HCT116 (cell line): ENCODE measurements at regions not wholly inside any gene's neighbourhood (a gene's known extent, or its start where the extent isn't known, plus 50 kb on each side); places are given as distances from the start of the nearest gene placed in this dataset.

Source experiments
- ATAC-seq: fragments of 200-7000 bp; cut with Tn5 transposase; 2 replicates; pipeline ENCODE4 v1.9.1; 2020; ENCODE audit warnings: mild to moderate bottlenecking, moderate library complexity
- BruUV-seq: library from RNA; stranded (reverse); fragments of 400-500 nt; replicated peaks from 2 replicates; lab custom pipeline; 2021; lab: Mats Ljungman, UMichigan
- CTCF ChIA-PET: fragments of 300-600 bp; sonication (Branson Sonifier 250); formaldehyde crosslinking; loops from one replicate; lab custom pipeline; 2021; ENCODE audit warnings: antibody characterized with exemption; lab: Charles Lee
- POLR2A ChIA-PET: fragments of 300-600, 350-600 bp; sonication (Branson Sonifier 250); formaldehyde crosslinking; loops from one replicate; lab custom pipeline; 2021; ENCODE audit warnings: antibody characterized with exemption; lab: Charles Lee
- RAD21 ChIA-PET, 2 experiments: fragments of 300-600 bp; sonication (Branson Sonifier 250); formaldehyde crosslinking; loops; one replicate each; lab custom pipeline; 2023; ENCODE audit warnings: low total read pairs in 2 of 2; ENCODE audit not compliant: uncharacterized antibody in 2 of 2, unreplicated experiment in 2 of 2, low non-redundant PET in 1 of 2; lab: Charles Lee
- DNase-seq: peaks from one replicate; pipeline ENCODE4 v3.0.0-alpha.2; 2010; ENCODE audit warnings: low read depth, low spot score
- H2AFZ ChIP-seq: fragments of 200-600 bp; shearing (Covaris generic), sonication (generic); 2 replicates; pipeline ENCODE4 v1.6.1; 2017; ENCODE audit warnings: low read depth, mixed run types, mixed read lengths, antibody characterized with exemption, low read length; ENCODE audit not compliant: poor library complexity, severe bottlenecking
- H3K27ac ChIP-seq: 2 replicates; pipeline ENCODE4 v1.5.1; 2012; ENCODE audit warnings: low read depth, low read length
- H3K27me3 ChIP-seq: fragments of 200-600 bp; sonication (generic); 2 replicates; pipeline ENCODE4 v1.6.1; 2016; ENCODE audit warnings: mixed run types, low read length, mixed read lengths; ENCODE audit not compliant: insufficient read depth
- H3K36me3 ChIP-seq, 2 experiments: fragments of 200-500 bp in 1 of 2; fragments of 200-600 bp in 1 of 2; sonication (Bioruptor generic) in 1 of 2; sonication (generic) in 1 of 2; 2 replicates each; pipeline versions ENCODE4 v1.5.1 to v1.6.1; 2014 to 2016; ENCODE audit warnings: low read length in 2 of 2, inconsistent platforms in 1 of 2, mixed read lengths in 1 of 2, mixed run types in 1 of 2; ENCODE audit not compliant: insufficient read depth in 2 of 2, control insufficient read depth in 1 of 2
- H3K4me1 ChIP-seq, 2 experiments: fragments of 200-600 bp in 1 of 2; sonication (generic) in 1 of 2; 2 replicates each; pipeline versions ENCODE4 v1.5.1 to v1.6.1; 2012 to 2017; ENCODE audit warnings: low read length in 2 of 2, inconsistent platforms in 1 of 2, mild to moderate bottlenecking in 1 of 2, mixed read lengths in 1 of 2, mixed run types in 1 of 2, moderate library complexity in 1 of 2; ENCODE audit not compliant: insufficient read depth in 2 of 2, control insufficient read depth in 1 of 2
- H3K4me2 ChIP-seq: fragments of 200-600 bp; sonication (generic); 2 replicates; pipeline ENCODE4 v1.6.1; 2017; ENCODE audit warnings: mixed run types, low read length, mixed read lengths
- H3K4me3 ChIP-seq, 2 experiments: fragments of 200-600 bp in 1 of 2; sonication (generic) in 1 of 2; replicated peaks in 1 of 2; 2 replicates each; pipeline ENCODE4 v1.5.1; 2011 to 2016; ENCODE audit warnings: low read length in 2 of 2, control low read depth in 1 of 2, low read depth in 1 of 2, mild to moderate bottlenecking in 1 of 2, mixed read lengths in 1 of 2, mixed run types in 1 of 2
- H3K79me2 ChIP-seq: fragments of 200-600 bp; sonication (generic); 2 replicates; pipeline ENCODE4 v1.6.1; 2017; ENCODE audit warnings: mild to moderate bottlenecking, mixed run types, low read length, moderate library complexity, mixed read lengths; ENCODE audit not compliant: insufficient read depth
- H3K9ac ChIP-seq: fragments of 200-600 bp; sonication (generic); 2 replicates; pipeline ENCODE4 v1.6.1; 2016; ENCODE audit warnings: low read length, mixed read lengths
- H3K9me2 ChIP-seq: fragments of 200-600 bp; sonication (generic), shearing (Covaris generic); 2 replicates; pipeline ENCODE4 v1.6.1; 2017; ENCODE audit warnings: mixed run types, mild to moderate bottlenecking, moderate library complexity; ENCODE audit not compliant: insufficient read depth
- H3K9me3 ChIP-seq, 2 experiments: fragments of 200-500 bp in 1 of 2; fragments of 200-600 bp in 1 of 2; sonication (Bioruptor generic) in 1 of 2; sonication (generic) in 1 of 2; 2 replicates each; pipeline ENCODE4 v1.6.1; 2014 to 2017; ENCODE audit warnings: low read length in 2 of 2, mixed read lengths in 2 of 2, inconsistent platforms in 1 of 2, low read depth in 1 of 2, mild to moderate bottlenecking in 1 of 2, mixed run types in 1 of 2, moderate library complexity in 1 of 2; ENCODE audit not compliant: control insufficient read depth in 1 of 2, insufficient read depth in 1 of 2
- H4K20me1 ChIP-seq: fragments of 200-600 bp; sonication (generic), shearing (Covaris generic); 2 replicates; pipeline ENCODE4 v1.6.1; 2017; ENCODE audit warnings: mixed run types, mild to moderate bottlenecking, moderate library complexity; ENCODE audit not compliant: insufficient read depth
- ATF3 ChIP-seq: IDR thresholded peaks from 2 replicates; pipeline ENCODE4 v1.6.1; 2012
- ELF1 ChIP-seq: IDR thresholded peaks from 2 replicates; pipeline ENCODE4 v1.6.1; 2012; ENCODE audit warnings: low read depth, borderline replicate concordance
- EZH2 ChIP-seq: fragments of 200-600 bp; sonication (generic); IDR thresholded peaks from 2 replicates; pipeline ENCODE4 v1.6.1; 2017; ENCODE audit warnings: antibody characterized with exemption, mixed run types
- EZH2phosphoT487 ChIP-seq: fragments of 200-600 bp; IDR thresholded peaks from 2 replicates; pipeline ENCODE4 v1.6.1; 2018; ENCODE audit warnings: antibody characterized with exemption, borderline replicate concordance
- FOSL1 ChIP-seq: IDR thresholded peaks from 2 replicates; pipeline ENCODE4 v1.6.1; 2012; ENCODE audit warnings: low read depth
- POLR2A ChIP-seq: IDR thresholded peaks from 2 replicates; pipeline ENCODE4 v1.7.0; 2011; ENCODE audit warnings: borderline replicate concordance; ENCODE audit not compliant: insufficient read depth, insufficient read length; ENCODE audit errors: extremely low read depth
- POLR2AphosphoS5 ChIP-seq: IDR thresholded peaks from 2 replicates; pipeline ENCODE4 v1.6.1; 2011; ENCODE audit warnings: mild to moderate bottlenecking, low read depth, low read length, moderate library complexity
- RAD21 ChIP-seq: IDR thresholded peaks from 2 replicates; pipeline ENCODE4 v1.6.1; 2012; ENCODE audit warnings: low read depth, mild to moderate bottlenecking
- SP1 ChIP-seq: IDR thresholded peaks from 2 replicates; pipeline ENCODE4 v1.6.1; 2012; ENCODE audit warnings: low read depth
- ZNF274 ChIP-seq: fragments of 200-500 bp; sonication (Bioruptor generic); IDR thresholded peaks from 2 replicates; pipeline ENCODE4 v1.6.1; 2014; ENCODE audit warnings: mild to moderate bottlenecking, low read depth, low read length, inconsistent platforms
- intact Hi-C: fragments of 100-400 bp; cut with micrococcal nuclease; formaldehyde crosslinking; loops from 2 replicates; pipeline ENCODE4 v1.10.0; 2022
- TF ChIP-seq, protein P1 (sequence below): IDR thresholded peaks from 2 replicates; pipeline ENCODE4 v1.6.1; 2011; ENCODE audit warnings: mild to moderate bottlenecking, low read length, moderate library complexity; ENCODE audit not compliant: insufficient replicate concordance; ENCODE audit errors: extremely low read depth

DNA sequence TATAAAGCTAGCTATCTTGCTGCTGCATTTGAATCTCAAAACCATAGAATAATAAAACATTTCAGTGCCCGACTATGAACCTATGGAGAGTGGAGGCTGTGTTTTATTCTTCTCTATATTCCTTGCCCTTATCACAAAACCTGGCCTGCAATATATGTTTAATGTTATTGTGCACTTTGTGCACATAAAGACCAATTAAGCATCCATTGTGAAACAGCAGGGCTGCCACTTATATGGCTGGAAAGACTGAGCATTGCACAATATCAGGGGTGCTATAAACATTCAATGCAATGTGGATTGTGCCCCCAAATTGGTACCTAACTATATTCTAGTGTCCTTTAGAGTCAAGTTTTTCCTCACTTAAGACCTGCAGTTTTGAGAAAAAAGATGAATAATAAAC lies 83.2 kb downstream of the RDH14 start:
- Histone ChIP-seq H2AFZ (no peak overlapping the region), H3K36me3 (no peaks in the 10 kb centered on the region), H3K4me2 (no peak overlapping the region), H3K4me1 (peaks cover 6% of the 10 kb centered on the region in 2 experiments; a peak in 2 of 4 replicates), H3K27me3 (peaks cover 46% of the 10 kb centered on the region), H3K9me2 (no peaks in the 10 kb centered on the region), H3K4me3 (no peak overlapping the region), H4K20me1 (no peaks in the 10 kb centered on the region), H3K79me2 (no peaks in the 10 kb centered on the region), H3K9ac (no peak overlapping the region), H3K9me3 (no peaks in the 10 kb centered on the region), H3K27ac (no peak overlapping the region)
- no peak for ATAC-seq
- BruUV-seq: no TSS peak
- ChIA-PET POLR2A (no interaction called here), RAD21 (no interaction called here), CTCF (no interaction called here)
- DNase-seq: no peak
- intact Hi-C loops: no loop called here
- TF ChIP-seq ELF1 (no peak), RAD21 (no peak), FOSL1 (no peak), EZH2phosphoT487 (no peak), ATF3 (no peak), SP1 (no peak)
- TF ChIP-seq, protein P1, sequence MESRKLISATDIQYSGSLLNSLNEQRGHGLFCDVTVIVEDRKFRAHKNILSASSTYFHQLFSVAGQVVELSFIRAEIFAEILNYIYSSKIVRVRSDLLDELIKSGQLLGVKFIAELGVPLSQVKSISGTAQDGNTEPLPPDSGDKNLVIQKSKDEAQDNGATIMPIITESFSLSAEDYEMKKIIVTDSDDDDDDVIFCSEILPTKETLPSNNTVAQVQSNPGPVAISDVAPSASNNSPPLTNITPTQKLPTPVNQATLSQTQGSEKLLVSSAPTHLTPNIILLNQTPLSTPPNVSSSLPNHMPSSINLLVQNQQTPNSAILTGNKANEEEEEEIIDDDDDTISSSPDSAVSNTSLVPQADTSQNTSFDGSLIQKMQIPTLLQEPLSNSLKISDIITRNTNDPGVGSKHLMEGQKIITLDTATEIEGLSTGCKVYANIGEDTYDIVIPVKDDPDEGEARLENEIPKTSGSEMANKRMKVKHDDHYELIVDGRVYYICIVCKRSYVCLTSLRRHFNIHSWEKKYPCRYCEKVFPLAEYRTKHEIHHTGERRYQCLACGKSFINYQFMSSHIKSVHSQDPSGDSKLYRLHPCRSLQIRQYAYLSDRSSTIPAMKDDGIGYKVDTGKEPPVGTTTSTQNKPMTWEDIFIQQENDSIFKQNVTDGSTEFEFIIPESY: no peak

GRCh38 chr2:18476484-18476883 lies 84.0 kb downstream of the RDH14 start:
- Histone ChIP-seq H3K27ac (no peak overlapping the region), H3K4me3 (no peak overlapping the region), H3K79me2 (no peaks in the 10 kb centered on the region), H4K20me1 (no peaks in the 10 kb centered on the region), H3K36me3 (no peaks in the 10 kb centered on the region), H3K9ac (no peak overlapping the region), H3K9me2 (no peaks in the 10 kb centered on the region), H2AFZ (no peak overlapping the region), H3K27me3 (peaks cover 43% of the 10 kb centered on the region), H3K4me2 (no peak overlapping the region), H3K4me1 (peaks cover 6% of the 10 kb centered on the region in 2 experiments; a peak in 2 of 4 replicates), H3K9me3 (no peaks in the 10 kb centered on the region)
- TF ChIP-seq ZNF274: no peak
- no peak for TF ChIP-seq POLR2AphosphoS5
- no peak for TF ChIP-seq POLR2A
- TF ChIP-seq EZH2: no peak
- no peak for TF ChIP-seq RAD21
- TF ChIP-seq, protein P1: no peak
- TF ChIP-seq ELF1: no peak
- DNase-seq: no peak
- ATAC-seq: no peak
- BruUV-seq: no TSS peak
- RAD21 ChIA-PET: no interaction called here
- POLR2A ChIA-PET: no interaction called here
- CTCF ChIA-PET: no interaction called here
- intact Hi-C loops: no loop called here
